ENCODE measurements at regions not wholly inside any gene's neighbourhood (a gene's known extent, or its start where the extent isn't known, plus 50 kb on each side); places are given as distances from the start of the nearest gene placed in this dataset.

DNA sequence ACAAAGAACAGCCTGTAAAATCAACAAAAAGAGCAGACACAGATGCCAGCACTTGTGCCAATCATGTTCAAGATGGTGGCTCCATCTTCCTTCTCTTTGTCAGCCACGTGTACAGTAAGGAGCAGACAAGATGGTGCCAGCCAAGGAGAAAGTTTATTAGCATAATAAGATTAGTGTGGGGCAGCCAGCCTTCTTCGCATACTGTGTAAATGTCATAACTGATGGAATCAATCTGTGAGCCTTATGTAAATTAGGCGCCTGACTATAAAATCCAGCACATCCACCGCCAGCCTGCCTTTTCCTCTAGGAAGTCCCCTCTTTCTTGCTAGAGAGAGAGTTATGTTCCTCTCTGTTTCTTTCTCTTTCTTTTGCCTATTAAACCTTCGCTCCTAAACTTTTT, 99.7 kb upstream of the RALGAPA2 start:
- Mint-ChIP-seq H3K4me1 (ENCODE audit: insufficient read depth, unreplicated experiment) (peaks cover 6% of the 10 kb centered on the region), H3K4me3 (ENCODE audit: unreplicated experiment) (no peak overlapping the region), H3K27ac (ENCODE audit: low read depth, unreplicated experiment) (no peak overlapping the region), H3K27me3 (ENCODE audit: insufficient read depth, unreplicated experiment) (no peaks in the 10 kb centered on the region), H3K36me3 (ENCODE audit: insufficient read depth, unreplicated experiment) (no peaks in the 10 kb centered on the region), H3K9me3 (ENCODE audit: unreplicated experiment) (no peaks in the 10 kb centered on the region)
- POLR2A ChIA-PET = no interaction called here
- CTCF ChIA-PET = interaction anchor here (0.7 to 1.5 kb wide), 3 partner anchors 13 to 147 kb away, joined by 3 to 4 read pairs (median 3); no protein-coding TSS in a partner anchor
- BruUV-seq (replicated peaks) = no TSS peak
- intact Hi-C loops (cut with micrococcal nuclease) = no loop called here
- no peak for DNase-seq (ENCODE audit: unreplicated experiment)
- TF ChIP-seq, protein P1, sequence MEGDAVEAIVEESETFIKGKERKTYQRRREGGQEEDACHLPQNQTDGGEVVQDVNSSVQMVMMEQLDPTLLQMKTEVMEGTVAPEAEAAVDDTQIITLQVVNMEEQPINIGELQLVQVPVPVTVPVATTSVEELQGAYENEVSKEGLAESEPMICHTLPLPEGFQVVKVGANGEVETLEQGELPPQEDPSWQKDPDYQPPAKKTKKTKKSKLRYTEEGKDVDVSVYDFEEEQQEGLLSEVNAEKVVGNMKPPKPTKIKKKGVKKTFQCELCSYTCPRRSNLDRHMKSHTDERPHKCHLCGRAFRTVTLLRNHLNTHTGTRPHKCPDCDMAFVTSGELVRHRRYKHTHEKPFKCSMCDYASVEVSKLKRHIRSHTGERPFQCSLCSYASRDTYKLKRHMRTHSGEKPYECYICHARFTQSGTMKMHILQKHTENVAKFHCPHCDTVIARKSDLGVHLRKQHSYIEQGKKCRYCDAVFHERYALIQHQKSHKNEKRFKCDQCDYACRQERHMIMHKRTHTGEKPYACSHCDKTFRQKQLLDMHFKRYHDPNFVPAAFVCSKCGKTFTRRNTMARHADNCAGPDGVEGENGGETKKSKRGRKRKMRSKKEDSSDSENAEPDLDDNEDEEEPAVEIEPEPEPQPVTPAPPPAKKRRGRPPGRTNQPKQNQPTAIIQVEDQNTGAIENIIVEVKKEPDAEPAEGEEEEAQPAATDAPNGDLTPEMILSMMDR (IDR thresholded peaks at IDR 0.05; ENCODE audit: unreplicated experiment) = no peak

DNA sequence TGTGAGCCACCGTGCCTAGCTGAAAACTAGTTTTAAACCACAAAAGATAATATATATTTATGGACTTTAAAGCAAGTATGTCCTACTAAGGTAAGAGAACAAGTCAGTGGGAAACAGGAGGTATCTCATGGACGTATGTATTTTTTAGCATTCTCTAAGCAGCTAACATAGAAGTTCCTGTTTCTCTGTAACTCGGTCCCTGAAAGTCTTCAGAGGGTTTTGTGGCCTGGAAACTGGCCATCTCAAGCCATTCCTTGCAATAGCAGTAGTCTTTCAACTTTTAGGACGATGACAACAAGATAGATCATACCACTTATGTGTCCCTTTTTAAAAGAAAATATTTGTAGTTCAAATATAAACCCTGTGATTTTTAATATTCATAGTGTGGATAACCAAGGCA, 95.6 kb upstream of the RALGAPA2 start:
- no peaks in the 10 kb centered on the region for H3K4me1 Mint-ChIP-seq (ENCODE audit: insufficient read depth, unreplicated experiment)
- POLR2A ChIA-PET = interaction anchor here (1.0 to 1.1 kb wide), 2 partner anchors 13 to 31 kb away, joined by 3 read pairs; no protein-coding TSS in a partner anchor

DNA sequence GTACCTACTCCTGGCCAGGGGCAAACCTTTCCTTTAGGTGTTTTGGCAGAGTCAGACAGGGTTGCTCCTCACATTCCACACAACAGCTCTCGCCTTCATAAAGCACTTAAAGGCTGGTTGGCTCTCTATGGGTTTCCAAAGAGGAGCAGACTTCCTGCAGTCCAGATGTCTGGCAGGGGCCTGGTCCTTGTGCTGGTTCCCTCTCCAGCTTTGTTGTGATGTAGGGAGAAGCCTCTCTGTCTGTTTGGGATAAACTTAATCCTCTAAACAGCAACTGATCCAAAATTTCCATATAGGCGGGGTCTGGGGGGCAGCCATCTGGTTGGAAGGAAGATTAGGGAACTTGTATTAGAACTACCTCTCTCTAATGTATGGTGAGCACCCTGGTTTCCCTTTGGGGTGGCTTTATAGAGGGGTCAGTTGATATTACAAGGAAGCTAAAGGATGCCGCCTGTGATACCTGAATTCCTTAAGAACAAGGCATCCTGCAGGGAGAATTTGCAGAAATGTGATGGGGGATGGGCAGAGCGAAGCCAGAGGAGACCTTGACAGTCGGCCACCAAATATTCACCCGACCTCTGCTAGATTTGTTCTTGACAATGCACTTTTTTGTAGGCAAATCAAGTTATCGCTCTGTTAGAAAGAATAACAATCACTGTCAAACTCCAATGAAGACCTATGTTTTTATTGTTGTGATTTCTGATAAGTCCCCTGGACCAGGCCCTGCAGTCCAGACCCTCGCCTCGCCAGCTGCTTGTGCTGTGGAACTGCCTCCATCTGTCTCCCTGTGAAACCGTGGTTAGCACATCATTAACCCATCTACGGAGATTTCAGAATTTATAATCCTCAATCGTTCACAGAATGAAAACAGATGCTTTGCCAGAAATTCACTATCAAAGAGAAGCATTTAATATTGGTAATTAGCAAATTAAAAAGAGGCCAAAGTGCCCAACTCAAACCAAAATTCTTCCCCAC, 94.0 kb upstream of the RALGAPA2 start:
- BruUV-seq (replicated peaks) = no TSS peak
- intact Hi-C loops (cut with micrococcal nuclease) = no loop called here
- Mint-ChIP-seq H3K27ac (ENCODE audit: low read depth, unreplicated experiment) (no peak overlapping the region), H3K9me3 (ENCODE audit: unreplicated experiment) (no peaks in the 10 kb centered on the region), H3K4me1 (ENCODE audit: insufficient read depth, unreplicated experiment) (no peaks in the 10 kb centered on the region), H3K4me3 (ENCODE audit: unreplicated experiment) (no peak overlapping the region), H3K36me3 (ENCODE audit: insufficient read depth, unreplicated experiment) (no peaks in the 10 kb centered on the region), H3K27me3 (ENCODE audit: insufficient read depth, unreplicated experiment) (no peaks in the 10 kb centered on the region)
- TF ChIP-seq, protein P1 (IDR thresholded peaks at IDR 0.05; ENCODE audit: unreplicated experiment) = no peak
- ChIA-PET POLR2A (interaction anchor here (0.6 to 0.7 kb wide), 2 partner anchors 16 to 207 kb away, joined by 3 read pairs; no protein-coding TSS in a partner anchor), CTCF (interaction anchor here (0.6 to 3.5 kb wide), 8 partner anchors 8 to 1434 kb away, joined by 3 to 21 read pairs (median 3); no protein-coding TSS in a partner anchor)
- no peak for DNase-seq (ENCODE audit: unreplicated experiment)

More for the DNA sequence above, 95.6 kb upstream of the RALGAPA2 start:
- Mint-ChIP-seq H3K4me3 (ENCODE audit: unreplicated experiment) (no peak overlapping the region), H3K36me3 (ENCODE audit: insufficient read depth, unreplicated experiment) (no peaks in the 10 kb centered on the region), H3K27ac (ENCODE audit: low read depth, unreplicated experiment) (no peak overlapping the region), H3K9me3 (ENCODE audit: unreplicated experiment) (no peaks in the 10 kb centered on the region), H3K27me3 (ENCODE audit: insufficient read depth, unreplicated experiment) (no peaks in the 10 kb centered on the region)
- BruUV-seq (replicated peaks) = no TSS peak
- no peak for DNase-seq (ENCODE audit: unreplicated experiment)
- CTCF ChIA-PET = interaction anchor here (0.6 to 3.5 kb wide), 8 partner anchors 10 to 39 kb away, joined by 3 to 21 read pairs (median 4); no protein-coding TSS in a partner anchor
- intact Hi-C loops (cut with micrococcal nuclease) = no loop called here
- TF ChIP-seq, protein P1 (IDR thresholded peaks at IDR 0.05; ENCODE audit: unreplicated experiment) = no peak

DNA sequence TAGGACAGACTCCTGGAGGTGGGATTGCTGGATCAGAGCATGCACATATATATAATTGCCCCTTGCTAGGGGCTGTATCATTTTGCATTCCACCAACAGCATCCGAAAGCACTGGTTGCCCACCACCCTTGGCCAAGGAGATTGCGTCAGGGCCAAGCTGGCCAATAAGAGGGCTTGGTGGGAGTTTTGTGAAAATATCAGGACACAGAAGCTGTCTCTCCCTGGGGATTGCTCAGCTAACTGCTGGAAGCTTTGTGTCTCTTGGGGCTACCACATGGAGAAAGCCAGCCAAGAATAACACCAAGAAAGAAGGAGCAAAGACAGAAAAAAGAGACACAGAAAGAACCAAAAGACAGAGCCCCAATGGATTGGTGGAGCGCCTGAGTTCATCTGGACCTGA, 90.6 kb upstream of the RALGAPA2 start:
- CTCF ChIA-PET = interaction anchor here (0.6 to 0.7 kb wide), 2 partner anchors 15 to 519 kb away, joined by 4 read pairs; no protein-coding TSS in a partner anchor
- DNase-seq (ENCODE audit: unreplicated experiment) = no peak
- BruUV-seq (replicated peaks) = no TSS peak

More for the DNA sequence above, 90.6 kb upstream of the RALGAPA2 start:
- Mint-ChIP-seq H3K36me3 (ENCODE audit: insufficient read depth, unreplicated experiment) (no peaks in the 10 kb centered on the region), H3K4me1 (ENCODE audit: insufficient read depth, unreplicated experiment) (peaks cover 4% of the 10 kb centered on the region), H3K27me3 (ENCODE audit: insufficient read depth, unreplicated experiment) (no peaks in the 10 kb centered on the region), H3K9me3 (ENCODE audit: unreplicated experiment) (no peaks in the 10 kb centered on the region), H3K27ac (ENCODE audit: low read depth, unreplicated experiment) (no peak overlapping the region), H3K4me3 (ENCODE audit: unreplicated experiment) (no peak overlapping the region)
- POLR2A ChIA-PET = no interaction called here
- TF ChIP-seq, protein P1 (IDR thresholded peaks at IDR 0.05; ENCODE audit: unreplicated experiment) = no peak
- intact Hi-C loops (cut with micrococcal nuclease) = no loop called here
